ENCODE measurements at regions not wholly inside any gene's neighbourhood (a gene's known extent, or its start where the extent isn't known, plus 50 kb on each side); places are given as distances from the start of the nearest gene placed in this dataset.

DNA sequence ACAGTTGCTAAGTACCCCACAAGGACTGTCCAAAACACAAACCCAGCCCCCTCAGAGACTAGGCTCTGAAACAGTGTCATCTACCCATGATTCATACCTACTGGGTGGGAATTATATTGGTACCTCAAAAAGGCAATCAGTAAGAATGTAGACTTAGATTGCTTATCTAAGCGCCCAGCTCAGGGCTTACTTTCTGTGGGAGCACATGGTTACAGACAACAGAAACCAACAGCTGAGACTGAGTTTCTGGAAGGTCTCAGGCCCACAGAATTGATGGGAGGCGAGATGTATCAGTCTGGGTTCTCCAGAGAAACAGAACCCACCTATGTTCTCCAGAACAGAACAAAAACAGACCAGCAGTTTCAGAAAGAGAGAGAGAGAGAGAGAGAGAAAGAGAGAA, 147.3 kb upstream of the KAZN start:
- no peak overlapping the region for H3K27ac ChIP-seq
- no peak for DNase-seq (ENCODE audit: low spot score)
- no peak overlapping the region for H3K4me3 ChIP-seq
- TF ChIP-seq, protein P1, sequence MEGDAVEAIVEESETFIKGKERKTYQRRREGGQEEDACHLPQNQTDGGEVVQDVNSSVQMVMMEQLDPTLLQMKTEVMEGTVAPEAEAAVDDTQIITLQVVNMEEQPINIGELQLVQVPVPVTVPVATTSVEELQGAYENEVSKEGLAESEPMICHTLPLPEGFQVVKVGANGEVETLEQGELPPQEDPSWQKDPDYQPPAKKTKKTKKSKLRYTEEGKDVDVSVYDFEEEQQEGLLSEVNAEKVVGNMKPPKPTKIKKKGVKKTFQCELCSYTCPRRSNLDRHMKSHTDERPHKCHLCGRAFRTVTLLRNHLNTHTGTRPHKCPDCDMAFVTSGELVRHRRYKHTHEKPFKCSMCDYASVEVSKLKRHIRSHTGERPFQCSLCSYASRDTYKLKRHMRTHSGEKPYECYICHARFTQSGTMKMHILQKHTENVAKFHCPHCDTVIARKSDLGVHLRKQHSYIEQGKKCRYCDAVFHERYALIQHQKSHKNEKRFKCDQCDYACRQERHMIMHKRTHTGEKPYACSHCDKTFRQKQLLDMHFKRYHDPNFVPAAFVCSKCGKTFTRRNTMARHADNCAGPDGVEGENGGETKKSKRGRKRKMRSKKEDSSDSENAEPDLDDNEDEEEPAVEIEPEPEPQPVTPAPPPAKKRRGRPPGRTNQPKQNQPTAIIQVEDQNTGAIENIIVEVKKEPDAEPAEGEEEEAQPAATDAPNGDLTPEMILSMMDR (IDR thresholded peaks at IDR 0.05): no peak

DNA sequence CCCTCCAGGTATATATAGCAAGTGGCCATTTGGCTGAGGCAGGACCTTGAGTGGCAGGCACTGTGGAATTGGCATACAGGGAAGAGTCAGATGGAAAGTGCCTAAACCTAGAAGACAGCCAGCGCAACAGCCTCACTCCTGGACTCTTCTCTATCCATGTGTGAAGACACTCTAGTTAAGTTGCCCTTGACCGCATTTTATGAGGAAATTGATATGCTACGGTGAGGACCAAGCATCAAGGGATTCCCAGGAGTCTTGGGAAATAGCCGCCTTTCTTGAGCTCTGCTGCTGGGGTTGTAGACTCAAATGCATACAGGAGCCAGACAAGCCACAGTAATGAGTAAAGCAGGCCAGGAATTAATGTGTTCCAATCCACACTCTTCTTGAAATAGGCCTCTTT, 145.9 kb upstream of the KAZN start:
- no peak overlapping the region for H3K4me3 ChIP-seq
- TF ChIP-seq, protein P1 (IDR thresholded peaks at IDR 0.05): no peak
- no peak for DNase-seq (ENCODE audit: low spot score)

DNA sequence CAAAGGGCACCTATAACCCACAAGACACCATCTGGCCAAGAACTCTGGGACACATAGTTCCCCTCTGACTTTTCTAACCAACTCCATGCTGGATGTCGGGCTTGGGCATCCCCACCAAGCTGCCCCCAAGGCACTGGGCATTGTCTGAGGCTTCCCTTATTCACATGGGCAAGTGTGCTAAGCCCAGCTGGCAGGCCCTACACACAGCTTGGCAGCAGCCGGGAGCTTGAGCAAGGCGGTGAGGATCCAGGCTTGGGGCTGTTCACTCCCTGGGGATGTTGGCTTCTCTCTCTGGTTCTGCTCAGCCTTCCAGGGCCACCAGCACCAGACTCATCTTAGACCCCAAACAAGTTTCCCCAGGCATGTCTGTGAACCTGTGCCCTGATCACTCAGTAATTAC, 138.3 kb upstream of the KAZN start:
- Histone ChIP-seq H3K4me3 (no peak overlapping the region), H3K27ac (no peak overlapping the region)
- DNase-seq (ENCODE audit: low spot score): no peak
- TF ChIP-seq, protein P1 (IDR thresholded peaks at IDR 0.05): no peak

More for the DNA sequence above, 145.9 kb upstream of the KAZN start:
- no peak overlapping the region for H3K27ac ChIP-seq

DNA sequence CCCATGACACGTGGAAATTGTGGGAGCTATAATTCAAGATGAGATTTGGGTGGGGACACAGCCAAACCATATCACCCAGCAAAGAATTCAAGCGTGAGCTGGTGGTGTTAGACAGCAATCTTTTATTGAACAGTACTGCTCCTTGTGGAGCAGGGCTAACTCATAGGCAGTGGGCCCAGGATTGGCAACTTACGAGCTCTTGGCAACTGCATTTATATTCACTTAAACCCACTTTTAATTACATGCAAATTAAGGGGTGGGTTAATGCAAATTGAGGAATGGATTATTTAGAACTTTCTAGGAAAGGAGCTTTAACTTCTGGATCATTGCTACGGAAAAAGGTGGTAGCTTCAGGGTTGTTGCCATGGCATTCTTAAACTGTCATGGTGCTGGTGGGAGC, 135.6 kb upstream of the KAZN start:
- TF ChIP-seq, protein P1 (IDR thresholded peaks at IDR 0.05): no peak
- no peak for DNase-seq (ENCODE audit: low spot score)
- Histone ChIP-seq H3K4me3 (no peak overlapping the region), H3K27ac (no peak overlapping the region)

DNA sequence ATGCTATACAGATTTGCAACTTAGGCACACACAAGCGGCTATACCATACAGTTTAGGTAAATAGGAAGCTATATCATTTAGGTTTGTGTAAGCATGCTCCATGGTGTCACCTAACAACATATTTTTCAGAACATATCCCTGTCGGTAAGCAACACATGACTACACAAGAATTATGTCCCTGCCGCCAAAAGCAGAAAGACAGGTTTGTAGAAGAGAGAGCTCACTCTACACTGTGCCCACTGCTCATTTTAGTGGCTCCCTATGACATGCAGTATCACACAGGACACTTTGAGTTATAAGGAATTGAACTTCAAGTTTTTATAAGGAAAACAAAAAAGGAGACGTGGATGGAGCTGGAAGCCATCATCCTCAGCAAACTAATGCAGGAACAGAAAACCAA, 132.5 kb upstream of the KAZN start:
- no peak for DNase-seq (ENCODE audit: low spot score)
- TF ChIP-seq, protein P1 (IDR thresholded peaks at IDR 0.05): no peak
- H3K27ac ChIP-seq: no peak overlapping the region
- H3K4me3 ChIP-seq: no peak overlapping the region

DNA sequence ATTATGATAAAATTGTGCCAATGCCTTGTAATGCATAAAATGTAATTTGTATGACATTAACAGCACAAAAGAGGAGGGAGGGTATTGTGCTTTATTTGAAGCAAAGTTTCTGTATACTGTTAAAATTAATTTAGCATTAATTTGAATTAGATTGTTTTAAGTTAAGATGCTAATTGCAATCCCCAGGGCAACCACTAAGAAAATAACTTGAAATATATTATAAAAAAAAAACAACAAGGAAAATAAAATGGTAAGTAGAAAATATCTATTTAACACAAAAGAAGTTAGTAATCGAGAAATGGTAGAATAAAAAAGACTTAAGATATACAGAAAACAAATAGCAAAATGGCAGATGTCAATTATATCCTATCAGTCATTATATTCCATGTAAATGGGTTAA, 131.4 kb upstream of the KAZN start:
- TF ChIP-seq, protein P1 (IDR thresholded peaks at IDR 0.05): no peak
- H3K4me3 ChIP-seq: no peak overlapping the region
- DNase-seq (ENCODE audit: low spot score): no peak
- H3K27ac ChIP-seq: no peak overlapping the region

DNA sequence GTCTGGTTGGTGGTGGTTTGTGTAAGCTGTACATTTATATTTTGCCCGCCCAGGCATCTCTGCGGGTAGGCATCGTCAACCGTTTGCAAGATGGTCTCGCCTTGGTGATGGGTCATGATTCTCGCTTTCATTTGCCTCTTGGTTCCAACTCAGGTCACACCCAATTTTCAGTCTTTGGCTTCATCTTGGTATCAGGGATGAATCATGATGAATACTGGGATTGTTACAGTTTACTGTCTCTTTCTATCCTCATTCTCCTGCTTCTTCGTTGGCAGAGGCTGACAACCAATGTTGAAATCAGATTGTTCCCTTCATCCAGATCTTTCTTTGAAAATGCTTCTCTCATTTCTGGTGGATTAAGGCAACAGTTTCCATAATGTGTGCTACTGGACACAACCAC, 129.7 kb upstream of the KAZN start:
- H3K27ac ChIP-seq: no peak overlapping the region
- H3K4me3 ChIP-seq: no peak overlapping the region
- TF ChIP-seq, protein P1 (IDR thresholded peaks at IDR 0.05): no peak
- no peak for DNase-seq (ENCODE audit: low spot score)
